ENCODE measurements at regions not wholly inside any gene's neighbourhood (a gene's known extent, or its start where the extent isn't known, plus 50 kb on each side); places are given as distances from the start of the nearest gene placed in this dataset.

DNA sequence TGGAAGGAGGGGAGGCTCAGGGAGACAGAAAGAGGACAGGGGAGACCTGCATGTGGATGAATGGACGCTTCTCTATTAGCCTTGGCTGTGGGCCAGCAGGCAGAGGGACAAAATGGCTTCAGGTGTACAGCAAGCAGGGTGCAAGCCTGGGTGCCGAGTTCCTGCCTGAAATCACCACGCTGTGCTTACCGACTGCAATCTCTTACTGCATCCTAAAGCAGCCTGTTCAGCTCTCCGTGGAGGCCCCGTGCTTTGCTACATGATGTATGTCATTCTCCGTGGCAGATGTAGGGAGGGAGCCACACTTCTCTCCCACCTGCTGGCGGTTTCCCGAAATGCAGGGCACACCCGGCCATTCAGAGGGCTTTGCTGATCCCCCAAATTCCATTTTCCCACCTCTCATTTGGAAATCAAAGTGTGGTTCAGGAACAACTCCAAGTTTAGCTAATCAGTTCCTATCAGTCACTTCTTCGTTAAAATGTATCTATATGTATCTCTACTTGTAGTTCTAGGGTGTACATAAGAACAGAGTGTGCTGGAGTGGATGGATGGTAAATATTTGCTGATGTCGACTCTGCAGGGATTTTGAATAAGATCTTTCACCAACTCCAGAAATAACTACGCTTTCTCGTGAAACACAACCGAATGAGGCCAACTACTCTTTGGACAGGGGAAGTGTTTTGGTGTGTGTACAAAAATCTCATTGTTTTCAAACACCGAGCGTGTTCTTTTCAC, 122.3 kb upstream of the BACE2 start:
- no peak for DNase-seq (ENCODE audit: low read depth in 2 of 2)

DNA sequence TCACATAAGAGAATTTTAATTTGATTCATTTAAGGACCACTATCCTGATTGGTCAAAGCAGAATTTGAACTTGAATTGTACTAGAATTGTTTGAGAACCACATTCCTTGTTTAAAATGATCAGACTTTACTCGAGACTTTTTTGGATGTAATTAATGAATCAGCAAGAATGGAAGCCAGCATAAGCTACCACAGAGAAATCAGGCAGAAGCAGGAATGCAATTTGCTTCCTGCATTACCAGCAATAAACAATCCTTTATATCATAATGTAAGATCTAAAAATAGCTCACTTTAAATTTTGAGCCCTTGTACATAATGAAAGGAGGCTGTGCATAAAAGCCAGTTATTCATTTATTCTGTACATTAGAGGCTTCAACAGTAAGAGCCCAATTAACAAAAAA, 119.8 kb upstream of the BACE2 start:
- no peak for DNase-seq (ENCODE audit: low read depth in 2 of 2)

DNA sequence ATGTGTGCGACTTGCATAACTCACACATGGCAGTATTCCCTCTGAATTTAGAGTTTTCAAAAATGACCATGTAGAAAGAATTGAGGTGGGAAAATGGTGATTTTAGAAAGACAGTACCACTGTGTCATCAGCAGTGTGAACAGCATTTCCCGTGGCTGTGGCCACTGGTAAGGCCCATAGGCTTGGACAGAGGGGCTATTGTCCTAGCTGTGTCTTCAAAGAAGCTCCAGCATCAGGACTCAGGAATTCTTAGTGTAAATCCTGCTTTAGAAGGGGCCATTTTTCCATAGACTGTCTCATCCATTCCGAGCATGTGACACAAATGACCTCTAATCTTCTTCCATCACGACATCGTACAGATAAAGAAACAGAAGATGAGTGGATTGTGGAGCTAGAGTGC, 119.3 kb upstream of the BACE2 start:
- no peak for DNase-seq (ENCODE audit: low read depth in 2 of 2)

DNA sequence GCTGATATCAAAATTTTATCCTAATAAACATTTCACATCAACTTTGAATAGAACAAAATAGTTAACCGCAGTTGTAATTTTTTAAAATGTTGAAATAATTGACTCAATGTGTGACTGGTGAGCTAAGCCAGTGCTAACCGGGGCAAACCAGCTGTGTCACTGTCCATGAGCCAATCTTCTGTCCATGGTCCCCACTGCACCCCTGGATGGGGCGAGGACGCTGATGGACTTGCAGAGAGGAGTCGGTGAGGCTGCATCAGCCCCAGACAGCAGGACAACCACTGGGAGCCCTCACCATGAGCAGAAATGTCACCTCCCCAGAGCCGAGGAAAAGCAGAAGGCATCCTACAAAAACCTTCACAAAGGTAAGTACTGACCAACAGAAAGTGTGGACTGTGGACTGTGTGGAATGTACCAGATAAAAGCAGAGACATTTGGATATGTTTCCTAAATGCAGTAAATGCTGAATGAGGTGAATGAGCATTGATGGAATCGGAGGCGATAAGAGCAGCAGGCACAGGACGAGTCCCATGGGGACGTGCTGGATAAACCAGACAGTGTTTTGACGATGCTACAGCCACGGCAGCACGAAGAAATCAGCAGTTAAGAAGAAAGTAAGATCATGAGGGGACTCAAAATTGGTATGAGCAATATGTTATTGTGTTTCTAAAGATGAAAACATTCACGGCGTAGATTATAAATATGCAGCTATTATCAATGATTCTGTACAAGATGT, 115.0 kb upstream of the BACE2 start:
- no peak for DNase-seq (ENCODE audit: low read depth in 2 of 2)

DNA sequence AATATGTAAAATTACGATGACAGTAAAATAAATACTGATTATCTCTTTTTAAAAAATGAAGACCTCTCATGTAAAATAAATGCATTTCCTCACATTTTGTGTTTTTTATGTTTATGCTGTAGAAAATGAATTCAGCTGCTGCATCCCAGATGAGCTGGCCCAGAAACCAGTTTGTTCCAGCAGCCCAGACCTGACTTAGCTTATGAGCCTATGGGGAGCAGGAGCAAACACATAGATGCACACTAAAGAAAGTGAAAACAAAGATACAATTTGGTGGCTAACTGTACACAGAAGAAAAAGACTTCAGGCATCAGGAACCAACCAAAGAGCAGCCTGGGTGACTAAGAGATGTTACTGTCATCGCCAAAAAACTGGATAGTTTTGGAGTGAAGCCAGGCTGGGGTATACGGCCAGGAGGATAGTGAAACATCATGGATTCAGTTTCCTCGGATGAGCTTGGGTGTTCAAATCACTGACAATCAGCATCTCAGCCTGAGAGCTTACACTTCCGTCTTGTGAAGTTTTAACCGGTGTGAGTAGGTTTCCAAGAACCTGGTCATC, 113.9 kb upstream of the BACE2 start:
- no peak for DNase-seq (ENCODE audit: low read depth in 2 of 2)

DNA sequence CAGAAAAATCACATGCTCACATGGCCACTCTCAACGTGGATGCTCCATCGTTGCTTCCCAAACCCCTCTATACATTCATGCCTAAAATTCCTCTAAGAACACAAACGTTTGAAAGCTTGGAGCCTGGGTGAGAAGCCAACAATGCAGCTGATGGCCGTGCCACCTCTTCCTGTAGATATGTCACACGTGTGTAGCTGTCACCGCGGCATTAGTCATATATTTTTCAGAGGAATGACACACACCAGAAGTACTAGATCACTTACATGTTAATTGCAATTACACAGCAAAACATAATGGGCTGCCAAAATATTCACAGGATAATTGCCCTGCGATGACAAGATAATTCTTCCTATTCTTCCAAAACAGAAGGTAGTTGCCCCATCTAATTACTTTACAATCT, 112.7 kb upstream of the BACE2 start:
- DNase-seq (ENCODE audit: low read depth in 2 of 2), result no peak

DNA sequence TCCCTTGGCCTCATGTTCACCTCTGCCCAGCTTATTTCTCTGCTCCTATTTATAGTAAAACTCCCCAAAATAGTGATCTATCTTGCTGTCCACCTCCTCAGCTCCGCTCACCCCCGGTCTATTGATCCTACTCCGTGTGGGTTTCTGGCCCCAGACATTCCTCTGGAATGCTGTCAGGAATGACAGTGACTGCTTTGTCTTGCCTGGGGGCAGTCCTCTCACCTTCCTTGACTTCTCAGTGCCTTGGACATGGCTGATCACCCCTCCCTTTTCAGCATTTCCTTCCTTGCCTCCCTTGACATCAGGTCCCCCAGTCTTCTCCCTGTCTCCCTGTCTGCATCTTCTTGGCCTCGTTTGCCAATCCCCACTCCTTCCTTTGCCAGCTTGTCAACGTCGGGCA, 108.1 kb upstream of the BACE2 start:
- DNase-seq (ENCODE audit: low read depth in 2 of 2), result no peak

DNA sequence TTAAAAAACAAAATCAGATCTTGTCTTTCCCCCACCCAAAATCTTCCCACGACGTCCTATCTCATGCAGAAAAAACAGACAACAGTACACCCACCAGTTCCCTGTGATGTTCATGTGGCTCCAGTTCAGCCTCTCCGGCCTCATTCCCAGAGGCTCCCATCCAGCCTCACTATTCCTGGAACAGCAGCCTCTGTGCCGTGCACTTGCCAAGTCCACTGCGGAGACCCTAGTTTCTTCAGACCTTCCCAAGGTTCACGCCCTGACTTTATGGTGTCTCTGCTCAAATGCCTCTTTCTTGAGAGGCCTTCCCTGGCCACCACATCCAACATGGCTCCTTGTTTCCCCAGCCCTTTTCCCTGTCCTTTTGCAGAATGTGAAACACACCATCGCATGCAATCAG, 106.3 kb upstream of the BACE2 start:
- no peak for DNase-seq (ENCODE audit: low read depth in 2 of 2)

DNA sequence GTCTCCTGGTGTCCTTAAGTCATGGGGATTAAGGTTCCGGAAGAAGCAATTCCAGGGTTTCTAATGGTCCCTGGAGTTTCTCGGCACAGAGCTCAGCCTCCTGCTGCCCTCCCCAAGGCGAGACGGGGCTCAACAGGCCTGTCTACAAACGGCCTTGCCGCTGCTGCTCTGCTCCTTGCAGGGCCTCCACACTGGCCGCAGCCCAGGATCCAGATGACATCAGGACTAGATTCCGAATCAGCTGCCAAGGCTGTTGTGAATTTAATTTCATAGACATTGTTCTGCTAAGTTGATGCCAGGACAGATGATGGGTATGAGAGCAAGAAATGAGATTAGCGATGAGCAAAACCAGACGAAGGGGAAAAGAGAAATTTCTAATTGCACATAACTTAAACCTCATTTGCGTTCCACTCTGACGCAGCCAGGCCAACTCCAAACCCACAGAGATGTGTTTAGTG, 103.6 kb upstream of the BACE2 start:
- DNase-seq (ENCODE audit: low read depth in 2 of 2), result no peak

DNA sequence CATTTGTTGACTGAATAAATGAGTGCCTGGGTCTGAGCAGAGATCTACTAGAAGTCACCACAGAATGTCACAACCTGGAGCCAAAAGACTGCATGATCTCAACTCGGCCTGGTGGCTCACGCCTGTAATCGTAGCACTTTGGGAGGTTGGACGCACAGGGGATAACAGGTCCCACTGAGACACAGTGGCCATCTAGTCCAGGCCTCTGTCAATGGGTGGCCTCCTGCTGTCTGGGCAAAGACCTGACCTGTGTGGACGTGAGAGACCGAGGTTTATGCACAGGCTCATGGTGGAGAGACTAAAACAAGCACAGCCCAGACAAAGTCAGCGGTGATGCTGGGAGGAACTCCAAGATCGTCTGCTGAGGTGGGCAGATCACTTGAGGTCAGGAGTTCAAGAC, 103.0 kb upstream of the BACE2 start:
- DNase-seq (ENCODE audit: low read depth in 2 of 2), result no peak

DNA sequence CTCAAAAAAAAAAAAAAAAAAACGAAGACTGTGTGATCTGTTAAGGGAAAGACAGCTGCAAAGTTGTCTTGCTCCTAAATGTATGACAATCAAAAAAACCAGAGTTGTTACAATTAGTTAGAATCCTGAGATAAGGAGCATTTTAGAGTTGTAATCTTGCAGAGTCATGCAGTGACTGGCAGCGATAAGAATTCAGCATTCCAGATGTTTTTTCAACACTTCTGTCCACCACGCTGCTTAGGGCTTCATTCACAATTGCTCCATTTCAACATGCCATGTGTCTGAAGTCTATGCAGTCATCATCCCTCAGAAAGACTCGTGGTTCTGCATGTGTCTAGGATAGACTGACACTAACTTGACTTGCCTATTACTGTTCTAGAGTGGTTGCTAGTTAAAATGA, 102.4 kb upstream of the BACE2 start:
- no peak for DNase-seq (ENCODE audit: low read depth in 2 of 2)

DNA sequence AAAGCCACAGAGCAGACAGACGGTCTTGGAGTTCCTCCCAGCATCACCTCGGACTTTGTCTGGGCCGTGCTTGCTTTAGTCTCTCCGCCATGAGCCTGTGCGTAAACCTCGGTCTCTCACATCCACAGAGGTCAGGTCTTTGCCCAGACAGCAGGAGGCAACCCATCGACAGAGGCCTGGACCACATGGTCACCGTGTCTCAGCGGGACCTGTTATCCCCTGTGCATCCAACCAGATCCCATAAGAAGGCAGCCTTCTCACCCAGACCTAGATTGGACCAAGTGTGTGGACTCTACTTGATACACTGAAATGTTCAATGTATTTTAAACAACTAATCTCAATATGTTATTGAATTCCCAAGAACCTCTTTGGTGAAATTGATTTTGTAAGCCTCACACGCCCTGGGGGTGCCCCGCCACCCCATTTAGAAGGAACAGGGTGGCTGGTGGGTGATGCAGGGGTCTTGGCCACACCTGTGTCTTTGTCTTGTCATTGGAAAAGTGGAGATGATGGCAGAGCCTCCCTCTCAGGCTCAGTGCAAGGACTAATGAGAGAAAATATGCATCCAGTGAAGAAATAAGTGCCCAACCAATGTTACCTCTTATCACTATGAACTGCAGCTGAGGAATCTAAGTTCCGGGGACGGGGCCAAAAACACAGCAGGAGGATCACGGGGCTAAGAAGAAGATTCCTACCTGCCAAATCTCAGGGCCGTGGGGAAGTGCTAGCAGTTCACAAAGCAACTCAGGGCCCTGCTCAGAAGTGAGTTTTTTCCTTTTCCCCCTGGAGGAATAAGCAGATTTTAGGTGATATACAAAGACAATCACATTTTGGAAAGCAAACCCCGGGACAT, 101.6 kb upstream of the BACE2 start:
- DNase-seq (ENCODE audit: low read depth in 2 of 2), result no peak

DNA sequence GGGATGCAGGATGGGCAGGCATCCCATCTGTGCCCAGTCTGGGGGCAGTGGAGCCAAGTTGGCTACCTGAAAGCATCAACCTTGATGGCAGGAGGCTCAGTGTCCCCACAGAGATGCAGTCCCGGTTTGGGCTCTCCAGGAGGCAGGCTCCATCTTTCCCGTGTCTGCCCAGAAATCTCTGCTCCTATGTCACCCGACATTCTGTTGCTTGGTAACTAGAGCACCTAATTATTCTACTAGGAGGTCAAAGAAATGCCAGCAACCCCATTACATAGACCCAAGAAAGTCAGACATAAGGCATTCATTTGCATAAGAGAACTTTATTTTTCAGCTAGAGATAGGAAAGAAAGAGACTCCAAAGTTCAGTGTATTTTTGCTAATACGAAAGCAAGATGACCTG, 100.3 kb upstream of the BACE2 start:
- DNase-seq (ENCODE audit: low read depth in 2 of 2), result no peak

DNA sequence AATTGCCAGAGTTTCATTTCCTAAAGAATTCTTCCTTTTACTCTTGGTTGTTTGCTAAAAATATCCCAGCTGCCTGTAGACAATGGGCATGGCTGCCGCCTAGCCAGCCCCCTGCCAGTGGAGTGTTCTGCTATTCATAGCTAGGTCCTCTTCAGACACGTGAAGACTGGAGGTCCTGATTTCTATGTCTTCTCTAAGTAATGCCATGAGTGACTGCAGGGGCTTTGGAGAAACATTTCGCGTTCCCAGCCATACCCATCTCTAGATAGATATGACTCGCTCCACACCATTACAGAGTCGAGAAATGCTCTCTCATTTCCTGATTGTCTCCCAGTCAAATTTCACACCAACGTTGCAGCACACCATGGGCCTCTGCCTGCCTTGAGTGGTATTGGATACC, 99.5 kb upstream of the BACE2 start:
- no peak for DNase-seq (ENCODE audit: low read depth in 2 of 2)

DNA sequence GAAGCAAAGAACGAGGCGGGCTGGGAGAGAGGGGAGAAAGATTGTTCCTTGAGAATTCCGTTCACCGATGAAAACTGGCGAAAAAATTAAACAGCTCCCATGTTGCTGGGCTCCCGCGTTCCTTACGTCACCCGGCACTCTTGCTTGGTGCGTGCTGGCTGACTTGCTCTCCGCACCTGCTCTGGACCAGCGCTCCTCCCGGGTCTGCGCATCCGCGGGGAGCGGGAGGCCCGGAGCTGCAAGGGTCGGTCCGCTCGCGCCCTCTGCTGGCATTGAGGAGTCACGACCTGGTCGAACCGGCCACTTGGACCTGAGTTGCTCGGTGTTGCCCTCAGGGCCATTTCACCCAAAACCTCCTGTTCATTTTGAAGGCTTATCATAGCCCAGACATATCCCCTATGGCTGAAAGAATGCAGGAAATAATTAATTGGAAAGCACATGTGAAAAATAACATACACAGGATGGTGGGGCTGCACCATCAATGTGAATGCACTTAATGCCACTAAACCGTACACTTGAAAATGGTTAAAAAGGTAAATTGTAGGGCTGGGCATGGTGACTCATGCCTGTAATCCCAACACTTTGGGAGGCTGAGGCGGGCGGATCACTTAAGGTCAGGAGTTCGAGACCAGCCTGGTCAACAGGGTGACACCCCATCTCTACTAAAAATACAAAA, 98.9 kb upstream of the BACE2 start:
- peak; percentile 3 to 14 for DNase-seq (ENCODE audit: low read depth in 2 of 2)

DNA sequence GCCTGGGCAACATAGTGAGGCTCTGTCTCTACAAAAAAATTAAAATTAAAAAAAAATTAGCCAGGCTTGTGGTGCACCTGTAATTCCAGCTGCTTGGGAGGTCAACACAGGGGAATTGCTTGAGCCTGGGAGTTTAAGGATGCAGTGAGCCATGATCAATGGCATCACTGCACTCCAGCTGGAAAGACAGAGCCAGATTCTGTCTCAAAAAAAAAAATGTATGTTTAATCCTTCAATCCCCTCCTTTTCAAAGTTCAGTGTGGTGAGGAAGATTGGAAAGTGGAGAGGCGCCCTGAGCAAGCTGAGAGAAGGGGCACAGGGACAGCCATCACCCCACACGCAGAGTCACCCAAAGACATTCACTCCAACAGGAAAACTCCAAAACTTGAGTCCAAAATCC, 97.7 kb upstream of the BACE2 start:
- no peak for DNase-seq (ENCODE audit: low read depth in 2 of 2)

DNA sequence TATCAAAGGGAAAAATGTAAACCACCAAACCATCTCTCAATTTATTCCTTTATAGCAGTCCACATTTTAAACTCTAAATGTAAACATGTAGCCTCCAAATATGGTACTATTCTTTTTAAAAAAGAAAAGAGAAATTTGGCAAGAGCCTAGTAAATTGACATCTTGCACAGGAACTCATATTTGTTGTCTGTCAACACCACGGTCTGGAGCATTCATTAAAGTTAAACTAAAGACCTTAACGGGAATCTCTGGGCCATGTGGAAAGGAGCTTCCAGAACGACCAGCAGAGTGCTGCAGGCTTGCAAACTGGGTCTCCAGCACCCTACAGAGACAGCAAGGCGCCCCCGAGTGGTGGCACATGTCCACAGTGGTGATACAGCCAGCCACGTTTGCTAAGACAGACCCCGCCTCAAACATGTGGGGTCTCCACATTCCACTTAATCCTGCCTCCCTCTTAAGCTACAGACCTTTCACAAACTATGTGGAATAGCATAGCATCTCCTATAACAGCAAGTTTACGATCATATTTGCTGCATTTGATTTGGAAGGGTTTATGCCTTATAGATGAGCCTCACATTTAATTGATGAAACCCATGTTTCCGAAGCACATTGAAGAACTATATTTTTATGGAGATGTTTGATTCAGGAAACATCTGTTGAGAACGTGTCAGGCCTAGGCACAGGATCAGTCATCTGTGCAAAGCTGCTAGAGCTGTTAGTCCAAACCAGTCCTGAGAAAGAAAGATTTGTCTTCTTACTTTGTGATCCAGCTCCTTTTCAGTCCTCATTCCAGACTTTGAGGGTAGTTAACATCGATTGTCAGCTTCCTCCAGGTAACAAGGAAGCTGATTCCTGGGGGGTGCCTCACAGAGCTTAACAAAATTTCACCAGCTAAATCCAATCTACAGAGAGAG, 96.4 kb upstream of the BACE2 start:
- DNase-seq (ENCODE audit: low read depth in 2 of 2), result no peak

DNA sequence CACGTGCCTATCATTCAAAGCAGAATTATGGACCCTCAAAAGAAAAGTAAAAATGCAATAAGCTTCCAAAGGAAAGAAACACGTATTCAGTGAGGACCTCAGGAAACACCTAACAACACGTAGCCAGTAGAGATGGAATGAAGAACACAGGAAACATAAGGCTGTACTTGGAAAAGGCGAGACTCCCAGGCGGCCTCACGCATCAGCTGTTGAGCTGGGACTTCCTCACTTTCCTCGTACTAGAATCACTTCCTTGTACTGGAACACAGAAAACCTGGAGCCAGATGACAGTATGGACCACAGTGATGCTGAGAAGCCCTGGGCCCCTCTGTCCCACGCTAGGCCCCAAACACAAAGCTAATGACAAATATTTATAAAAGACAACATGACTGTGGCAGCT, 94.4 kb upstream of the BACE2 start:
- DNase-seq (ENCODE audit: low read depth in 2 of 2), result no peak

DNA sequence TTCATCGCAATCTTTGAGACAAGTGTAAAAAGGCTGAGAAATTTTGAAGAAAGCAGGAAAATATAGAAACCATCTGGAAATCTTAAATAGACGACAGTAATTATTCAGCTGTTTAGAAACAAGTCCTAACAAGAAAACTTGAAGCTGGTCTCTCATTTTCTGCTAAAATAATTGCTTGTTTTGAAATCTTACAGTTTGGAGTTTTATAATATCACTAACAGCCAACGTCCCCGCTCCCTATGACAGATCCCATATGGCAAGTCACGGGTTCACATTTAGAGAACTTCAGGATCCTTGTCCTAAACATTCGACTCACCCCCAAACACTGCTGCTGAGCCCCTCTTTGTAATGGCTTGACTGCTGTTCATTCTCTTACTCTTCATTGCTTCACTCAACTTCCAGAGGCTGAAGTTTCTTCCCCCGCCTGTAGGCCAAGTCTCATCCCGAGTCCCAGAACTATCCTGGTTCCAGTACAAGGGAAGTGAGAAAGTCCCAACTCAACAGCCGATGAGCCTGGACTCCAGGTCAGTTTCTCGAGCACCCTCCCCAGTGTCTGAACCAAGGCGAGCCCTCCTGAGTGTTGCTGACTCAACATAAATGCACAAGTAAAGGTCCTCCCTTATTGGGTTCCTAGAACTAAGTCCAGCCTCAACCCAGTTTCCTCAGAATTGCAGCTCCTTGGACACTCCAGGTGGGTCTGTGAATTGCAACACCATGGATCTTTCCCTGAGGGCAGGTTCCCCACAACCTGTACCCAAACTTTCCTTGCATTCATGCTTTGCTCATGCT, 93.4 kb upstream of the BACE2 start:
- DNase-seq (ENCODE audit: low read depth in 2 of 2), result no peak

DNA sequence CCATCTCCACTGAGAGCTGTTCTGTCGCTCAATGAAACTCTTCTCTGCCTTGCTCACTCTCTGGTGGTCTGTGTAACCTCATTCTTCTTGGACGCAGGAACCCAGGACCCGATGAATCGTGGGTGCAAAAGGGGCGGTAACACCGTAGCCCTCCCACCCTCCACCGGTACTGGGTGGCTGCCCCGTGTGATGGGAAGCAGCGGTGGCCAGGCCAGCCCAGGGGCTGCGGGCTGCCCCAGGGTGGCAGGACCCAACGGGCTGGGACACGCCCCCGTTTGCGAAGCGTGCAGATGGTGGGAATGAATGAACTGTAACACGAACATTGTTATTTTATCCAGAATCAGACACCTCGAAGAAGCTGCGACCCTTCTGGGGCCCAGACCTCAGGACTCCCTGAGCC, 92.3 kb upstream of the BACE2 start:
- no peak for DNase-seq (ENCODE audit: low read depth in 2 of 2)
